H1 (cell line): ENCODE measurements at regions not wholly inside any gene's neighbourhood (a gene's known extent, or its start where the extent isn't known, plus 50 kb on each side); places are given as distances from the start of the nearest gene placed in this dataset.

ENCODE experiments used
- CTCF ChIA-PET: fragments of 300-600 bp; sonication (Branson Sonifier 250); formaldehyde crosslinking; loops from one replicate; lab custom pipeline; 2021; ENCODE audit not compliant: partially characterized antibody; lab: Charles Lee
- POLR2A ChIA-PET: fragments of 300-600 bp; sonication (Branson Sonifier 250); formaldehyde crosslinking; loops from one replicate; lab custom pipeline; 2021; ENCODE audit warnings: inconsistent platforms; ENCODE audit not compliant: partially characterized antibody; lab: Charles Lee
- DNase-seq, 2 experiments: peaks; one replicate each; pipeline versions ENCODE4 v3.0.0 to v3.0.0-alpha.2; 2010 to 2022; ENCODE audit warnings: low spot score in 2 of 2, low read depth in 1 of 2, mixed read lengths in 1 of 2
- FAIRE-seq: peaks from 2 replicates; lab custom pipeline; 2011; peaks lifted over from hg19 to GRCh38; lab: Jason Lieb, UNC
- H2AFZ ChIP-seq: 2 replicates; pipeline ENCODE4 v1.8.1; 2012; ENCODE audit warnings: low read length, inconsistent platforms
- H2AK5ac ChIP-seq: 2 replicates; pipeline ENCODE4 v1.6.1; 2013; ENCODE audit warnings: low read depth, low read length
- H2BK120ac ChIP-seq: replicated peaks from 2 replicates; pipeline ENCODE3; 2013; ENCODE audit warnings: low read depth, low read length, inconsistent platforms
- H2BK12ac ChIP-seq: 2 replicates; pipeline ENCODE4 v1.6.1; 2013; ENCODE audit warnings: low read depth, low read length
- H2BK15ac ChIP-seq: 2 replicates; pipeline ENCODE4 v1.6.1; 2013; ENCODE audit warnings: low read length
- H2BK20ac ChIP-seq: 2 replicates; pipeline ENCODE4 v1.6.1; 2013; ENCODE audit warnings: low read length
- H2BK5ac ChIP-seq: 2 replicates; pipeline ENCODE4 v1.6.1; 2013; ENCODE audit warnings: low read depth, low read length
- H3K14ac ChIP-seq: 2 replicates; pipeline ENCODE4 v1.6.1; 2013; ENCODE audit warnings: inconsistent platforms; ENCODE audit not compliant: insufficient read length
- H3K18ac ChIP-seq: 2 replicates; pipeline ENCODE4 v1.6.1; 2013; ENCODE audit warnings: low read length; ENCODE audit errors: extremely low read depth
- H3K23ac ChIP-seq: 2 replicates; pipeline ENCODE4 v1.6.1; 2013; ENCODE audit warnings: inconsistent platforms; ENCODE audit not compliant: insufficient read length
- H3K23me2 ChIP-seq: 2 replicates; pipeline ENCODE4 v1.6.1; 2013; ENCODE audit warnings: low read depth, low read length
- H3K27ac ChIP-seq: 2 replicates; pipeline ENCODE4 v1.6.1; 2011; ENCODE audit warnings: low read depth, low read length, inconsistent platforms
- H3K27me3 ChIP-seq, 4 experiments: replicated peaks in 1 of 4; 1 replicate in 1 of 4; 2 replicates in 3 of 4; pipeline versions ENCODE4 v1.6.1 to v1.8.1; 2011 to 2013; ENCODE audit warnings: low read length in 3 of 4, mild to moderate bottlenecking in 3 of 4, inconsistent platforms in 2 of 4, mixed read lengths in 2 of 4, moderate library complexity in 1 of 4; ENCODE audit not compliant: control insufficient read depth in 3 of 4, insufficient read depth in 3 of 4; ENCODE audit errors: extremely low read depth in 1 of 4
- H3K36me3 ChIP-seq, 4 experiments: 2 replicates each; pipeline versions ENCODE4 v1.6.1 to v1.8.1; 2011 to 2013; ENCODE audit warnings: mild to moderate bottlenecking in 4 of 4, low read length in 3 of 4, moderate library complexity in 2 of 4, control low read depth in 1 of 4, inconsistent platforms in 1 of 4; ENCODE audit not compliant: insufficient read depth in 4 of 4, control insufficient read depth in 2 of 4
- H3K4ac ChIP-seq: replicated peaks from 2 replicates; pipeline ENCODE3; 2013; ENCODE audit warnings: low read length, low read depth, mixed read lengths, inconsistent platforms; ENCODE audit not compliant: insufficient read length
- H3K4me1 ChIP-seq, 4 experiments: replicated peaks in 1 of 4; 1 replicate in 1 of 4; 2 replicates in 3 of 4; pipeline versions ENCODE4 v1.6.1 to v1.8.1; 2011 to 2013; ENCODE audit warnings: low read length in 3 of 4, inconsistent platforms in 2 of 4, mixed read lengths in 1 of 4; ENCODE audit not compliant: insufficient read depth in 4 of 4, control insufficient read depth in 3 of 4
- H3K4me2 ChIP-seq, 2 experiments: 2 replicates each; pipeline versions ENCODE4 v1.6.1 to v1.8.1; 2011 to 2013; ENCODE audit warnings: low read depth in 2 of 2, low read length in 2 of 2, control low read depth in 1 of 2, inconsistent platforms in 1 of 2, mild to moderate bottlenecking in 1 of 2; ENCODE audit not compliant: insufficient read depth in 1 of 2
- H3K4me3 ChIP-seq, 4 experiments: fragments of 200-600, 300-600 bp in 1 of 4; sonication (generic), shearing (Covaris generic), sonication (Bioruptor Twin) in 1 of 4; 2 replicates each; pipeline versions ENCODE4 v1.5.1 to v1.8.1; 2011 to 2016; ENCODE audit warnings: low read length in 4 of 4, low read depth in 3 of 4, control low read depth in 2 of 4, inconsistent platforms in 2 of 4, mild to moderate bottlenecking in 2 of 4, mixed read lengths in 1 of 4, moderate library complexity in 1 of 4; ENCODE audit not compliant: insufficient read depth in 2 of 4; ENCODE audit errors: extremely low read depth in 1 of 4
- H3K56ac ChIP-seq: replicated peaks from 2 replicates; pipeline ENCODE3; 2013; ENCODE audit warnings: low read depth, mild to moderate bottlenecking, mixed read lengths, low read length, inconsistent platforms; ENCODE audit not compliant: insufficient read length
- H3K79me1 ChIP-seq: 2 replicates; pipeline ENCODE4 v1.6.1; 2013; ENCODE audit warnings: low read depth, low read length, control low read depth
- H3K79me2 ChIP-seq, 2 experiments: 2 replicates each; pipeline versions ENCODE4 v1.6.1 to v1.8.1; 2012 to 2013; ENCODE audit warnings: low read length in 2 of 2, mild to moderate bottlenecking in 2 of 2, inconsistent platforms in 1 of 2; ENCODE audit not compliant: insufficient read depth in 2 of 2, control insufficient read depth in 1 of 2
- H3K9ac ChIP-seq, 4 experiments: replicated peaks in 1 of 4; 1 replicate in 1 of 4; 2 replicates in 3 of 4; pipeline versions ENCODE4 v1.6.1 to v1.8.1; 2011 to 2013; ENCODE audit warnings: low read depth in 3 of 4, low read length in 3 of 4, control low read depth in 2 of 4, mild to moderate bottlenecking in 2 of 4, moderate library complexity in 2 of 4, inconsistent platforms in 1 of 4; ENCODE audit errors: extremely low read depth in 1 of 4
- H3K9me3 ChIP-seq, 2 experiments: 2 replicates each; pipeline versions ENCODE4 v1.6.1 to v1.8.1; 2012 to 2013; ENCODE audit warnings: mild to moderate bottlenecking in 2 of 2, moderate library complexity in 2 of 2, control low read depth in 1 of 2, inconsistent platforms in 1 of 2, low read depth in 1 of 2, low read length in 1 of 2, mixed read lengths in 1 of 2; ENCODE audit not compliant: insufficient read depth in 2 of 2
- H4K20me1 ChIP-seq, 2 experiments: replicated peaks in 1 of 2; 2 replicates each; pipeline versions ENCODE3 to v1.8.1; 2011 to 2013; ENCODE audit warnings: inconsistent platforms in 2 of 2, low read length in 2 of 2, mild to moderate bottlenecking in 1 of 2; ENCODE audit not compliant: insufficient read depth in 2 of 2, control insufficient read depth in 1 of 2
- H4K5ac ChIP-seq: 2 replicates; pipeline ENCODE4 v1.6.1; 2013; ENCODE audit warnings: low read length, low read depth, mixed read lengths, inconsistent platforms; ENCODE audit not compliant: insufficient read length
- H4K8ac ChIP-seq: 2 replicates; pipeline ENCODE4 v1.8.0; 2013; ENCODE audit warnings: mild to moderate bottlenecking, moderate library complexity, low read length, inconsistent platforms; ENCODE audit not compliant: insufficient read depth; ENCODE audit errors: extremely low read depth
- H4K91ac ChIP-seq: replicated peaks from 2 replicates; pipeline ENCODE3; 2013; ENCODE audit warnings: low read length, mixed read lengths, inconsistent platforms; ENCODE audit not compliant: insufficient read length
- ATF3 ChIP-seq: IDR thresholded peaks from 2 replicates; pipeline ENCODE4 v1.6.1; 2011; ENCODE audit warnings: low read depth, mild to moderate bottlenecking, low read length; ENCODE audit not compliant: insufficient read depth
- EGR1 ChIP-seq: IDR thresholded peaks from 2 replicates; pipeline ENCODE4 v1.6.1; 2011; ENCODE audit warnings: low read depth, low read length, borderline replicate concordance
- EP300 ChIP-seq, 2 experiments: IDR thresholded peaks; 1 replicate in 1 of 2; 2 replicates in 1 of 2; pipeline ENCODE4 v1.6.1; 2011 to 2012; ENCODE audit warnings: low read depth in 2 of 2, low read length in 2 of 2, mild to moderate bottlenecking in 2 of 2, borderline replicate concordance in 1 of 2, inconsistent platforms in 1 of 2, moderate library complexity in 1 of 2
- HDAC6 ChIP-seq: IDR thresholded peaks from one replicate; pipeline ENCODE4 v1.7.1; 2012; ENCODE audit warnings: low read depth, mild to moderate bottlenecking, inconsistent platforms, low read length, moderate library complexity
- MAFK ChIP-seq: IDR thresholded peaks from 2 replicates; pipeline ENCODE4 v1.6.1; 2012; ENCODE audit warnings: low read depth, mild to moderate bottlenecking, improper control_type of control experiment, low read length
- POLR2AphosphoS5 ChIP-seq: IDR thresholded peaks from 2 replicates; pipeline ENCODE4 v1.6.1; 2011; ENCODE audit warnings: low read depth, low read length
- RFX5 ChIP-seq: IDR thresholded peaks from 2 replicates; pipeline ENCODE4 v1.6.1; 2011; ENCODE audit warnings: low read depth, low read length, improper control_type of control experiment, borderline replicate concordance
- RXRA ChIP-seq: IDR thresholded peaks from 2 replicates; pipeline ENCODE4 v1.6.1; 2011; ENCODE audit warnings: low read depth, mild to moderate bottlenecking, low read length, moderate library complexity; ENCODE audit not compliant: insufficient read depth
- USF2 ChIP-seq: IDR thresholded peaks from 2 replicates; pipeline ENCODE4 v1.6.1; 2011; ENCODE audit warnings: low read length, improper control_type of control experiment
- WGBS, 2 experiments: shearing (Covaris generic) in 1 of 2; methylation state at CpG; one replicate each; pipeline versions ENCODE4 v1.1.6 to v1.1.7; 2013 to 2015; ENCODE audit warnings: low lambda C conversion rate in 2 of 2, mixed read lengths in 2 of 2, inconsistent platforms in 1 of 2, low coverage in 1 of 2, missing lambda C conversion rate in 1 of 2; ENCODE audit not compliant: insufficient replicate concordance in 2 of 2, insufficient coverage in 1 of 2, insufficient read length in 1 of 2; ENCODE audit errors: extremely low coverage in 1 of 2, missing lambda C conversion rate in 1 of 2; 5-methylcytosine and 5-hydroxymethylcytosine counted together

- Histone ChIP-seq H3K36me3 (no peaks in the 10 kb centered on the region), H4K8ac (no peak overlapping the region), H3K4me1 (peaks cover 0 to 12% (median 1%) of the 10 kb centered on the region in 4 experiments; a peak in 3 of 7 replicates), H3K79me1 (no peaks in the 10 kb centered on the region), H3K14ac (no peak overlapping the region), H3K27me3 (no peaks in the 10 kb centered on the region), H3K23me2 (no peaks in the 10 kb centered on the region), H4K91ac (no peak overlapping the region), H2AK5ac (no peak overlapping the region), H2BK5ac (no peak overlapping the region), H3K4me3 (no peak overlapping the region), H3K79me2 (no peaks in the 10 kb centered on the region), H3K18ac (no peak overlapping the region), H3K9me3 (no peaks in the 10 kb centered on the region), H3K4me2 (no peak overlapping the region), H3K23ac (no peak overlapping the region), H4K20me1 (no peaks in the 10 kb centered on the region), H3K4ac (no peak overlapping the region), H3K27ac (no peak overlapping the region), H3K56ac (no peak overlapping the region)
- DNase-seq (no peak), FAIRE-seq (no peak)
- 85% methylated on average over 8 of the region's 8 CpGs; no CpG with 5 or more reads in 1 of the 2 experiments for WGBS, 2 experiments
- CTCF ChIA-PET, result no interaction called here
- POLR2A ChIA-PET, result no interaction called here
- TF ChIP-seq POLR2AphosphoS5, result no peak
- TF ChIP-seq ATF3, result no peak
- TF ChIP-seq MAFK, result no peak
- no peak for TF ChIP-seq USF2
- TF ChIP-seq EP300 (IDR thresholded peaks at IDR 0.05; ENCODE audit: borderline replicate concordance in 1 of 2, low read depth in 2 of 2, low read length in 2 of 2), result no peak
- TF ChIP-seq RFX5, result no peak
- no peak for TF ChIP-seq EGR1
- TF ChIP-seq RXRA, result no peak
- no peak for TF ChIP-seq HDAC6
- TF ChIP-seq, all 59 proteins: peak for 0
- Histone ChIP-seq H2BK15ac (no peak overlapping the region), H3K9ac (no peak overlapping the region), H4K5ac (no peak overlapping the region), H2AFZ (no peak overlapping the region), H2BK20ac (0 out of 2 replicates have a peak overlapping the region, but pooled peaks have one; percentile 13), H2BK120ac (no peak overlapping the region), H2BK12ac (no peak overlapping the region)
Measured at GRCh38 chr9:13939701-13940490, 374.0 kb downstream of the NFIB start.
